GM12891 (cell line): ENCODE measurements at regions not wholly inside any gene's neighbourhood (a gene's known extent, or its start where the extent isn't known, plus 50 kb on each side); places are given as distances from the start of the nearest gene placed in this dataset.

Source experiments
- DNase-seq: peaks from one replicate; pipeline ENCODE4 v3.0.0; 2011; ENCODE audit warnings: low spot score; ENCODE audit not compliant: insufficient read length
- FAIRE-seq: peaks from 2 replicates; lab custom pipeline; 2011; peaks lifted over from hg19 to GRCh38; lab: Jason Lieb, UNC
- PAX5 ChIP-seq: IDR thresholded peaks from 2 replicates; pipeline ENCODE4 v1.6.1; 2011; ENCODE audit warnings: low read length, moderate library complexity, mild to moderate bottlenecking; ENCODE audit not compliant: insufficient read depth, severe bottlenecking
- POLR2A ChIP-seq: IDR thresholded peaks from 2 replicates; pipeline ENCODE4 v1.6.1; 2011; ENCODE audit warnings: low read depth, low read length, control low read depth
- POLR2AphosphoS5 ChIP-seq: IDR thresholded peaks from 2 replicates; pipeline ENCODE4 v1.6.1; 2011; ENCODE audit warnings: low read depth, low read length, control low read depth
- POU2F2 ChIP-seq: IDR thresholded peaks from 2 replicates; pipeline ENCODE4 v1.6.1; 2011; ENCODE audit warnings: low read depth, mild to moderate bottlenecking, control low read depth, low read length, moderate library complexity
- SPI1 ChIP-seq: IDR thresholded peaks from 2 replicates; pipeline ENCODE4 v1.6.1; 2011; ENCODE audit warnings: low read depth, low read length, control low read depth
- TAF1 ChIP-seq: IDR thresholded peaks from 2 replicates; pipeline ENCODE4 v1.6.1; 2011; ENCODE audit warnings: low read depth, low read length, control low read depth

GRCh38 chr6:62441182-62441581 is 155.2 kb upstream of the KHDRBS2 start:
- no peak for FAIRE-seq
- TF ChIP-seq POLR2AphosphoS5 = no peak
- TF ChIP-seq PAX5 = no peak
- no peak for TF ChIP-seq POU2F2
- no peak for TF ChIP-seq POLR2A
- TF ChIP-seq SPI1 = no peak
- TF ChIP-seq TAF1 = no peak

GRCh38 chr6:62429781-62430180 is 143.8 kb upstream of the KHDRBS2 start:
- FAIRE-seq (no peak), DNase-seq (no peak)
- TF ChIP-seq TAF1 = no peak
- no peak for TF ChIP-seq POU2F2
- no peak for TF ChIP-seq POLR2A
- TF ChIP-seq SPI1 = no peak
- TF ChIP-seq PAX5 = no peak
- TF ChIP-seq POLR2AphosphoS5 = no peak

More at GRCh38 chr6:62441182-62441581, 155.2 kb upstream of the KHDRBS2 start:
- no peak for DNase-seq

- TF ChIP-seq POU2F2 (no peak), POLR2AphosphoS5 (no peak), TAF1 (no peak), PAX5 (no peak), SPI1 (no peak), POLR2A (no peak)
- DNase-seq = no peak
- FAIRE-seq = no peak
Observed at GRCh38 chr6:62400521-62401259, 114.7 kb upstream of the KHDRBS2 start.

- DNase-seq (no peak), FAIRE-seq (no peak)
- TF ChIP-seq TAF1 (no peak), POLR2A (no peak), POLR2AphosphoS5 (no peak), POU2F2 (no peak), PAX5 (no peak), SPI1 (no peak)
Observed at GRCh38 chr6:62393608-62394007, 107.6 kb upstream of the KHDRBS2 start.

GRCh38 chr6:62392291-62392690 is 106.3 kb upstream of the KHDRBS2 start:
- DNase-seq (no peak), FAIRE-seq (no peak)
- TF ChIP-seq TAF1 (no peak), POU2F2 (no peak), POLR2A (no peak), POLR2AphosphoS5 (no peak), SPI1 (no peak), PAX5 (no peak)

GRCh38 chr6:62391358-62391757 is 105.3 kb upstream of the KHDRBS2 start:
- FAIRE-seq (no peak), DNase-seq (no peak)
- TF ChIP-seq SPI1 = 0 out of 2 replicates have a peak, but pooled peaks have one; percentile 4
- TF ChIP-seq TAF1 = no peak

- FAIRE-seq = no peak
- TF ChIP-seq POLR2A (no peak), POU2F2 (no peak), SPI1 (no peak), POLR2AphosphoS5 (no peak), TAF1 (no peak), PAX5 (no peak)
- DNase-seq = no peak
Observed at GRCh38 chr6:62390401-62390800, 104.4 kb upstream of the KHDRBS2 start.

GRCh38 chr6:62371453-62372210 is 85.6 kb upstream of the KHDRBS2 start:
- no peak for TF ChIP-seq SPI1
- no peak for TF ChIP-seq POLR2A
- no peak for TF ChIP-seq POU2F2
- no peak for FAIRE-seq
- no peak for DNase-seq

GRCh38 chr6:62367601-62368000 is 81.6 kb upstream of the KHDRBS2 start:
- DNase-seq (no peak), FAIRE-seq (no peak)
- TF ChIP-seq PAX5 (no peak), TAF1 (no peak), POU2F2 (no peak), POLR2AphosphoS5 (no peak), SPI1 (0 out of 2 replicates have a peak, but pooled peaks have one; percentile 30), POLR2A (no peak)

GRCh38 chr6:62362097-62362496 is 76.1 kb upstream of the KHDRBS2 start:
- FAIRE-seq (no peak), DNase-seq (no peak)
- no peak for TF ChIP-seq TAF1
- no peak for TF ChIP-seq POLR2AphosphoS5
- no peak for TF ChIP-seq SPI1
- no peak for TF ChIP-seq PAX5
- TF ChIP-seq POU2F2 = no peak
